NCI-H1930 (cell line): ENCODE measurements at regions not wholly inside any gene's neighbourhood (a gene's known extent, or its start where the extent isn't known, plus 50 kb on each side); places are given as distances from the start of the nearest gene placed in this dataset.

Source experiments
- DNase-seq, 2 experiments: peaks; one replicate each; lab custom pipeline; 2025; lab: John Stamatoyannopoulos, UW

- no peak for DNase-seq
Observed at GRCh38 chr19:30083125-30083681, 141.2 kb downstream of the URI1 start.

- DNase-seq: no peak
Observed at GRCh38 chr19:30083701-30084156, 141.7 kb downstream of the URI1 start.

GRCh38 chr19:30084390-30084819, 142.4 kb downstream of the URI1 start:
- no peak for DNase-seq

GRCh38 chr19:30085394-30085793, 143.4 kb downstream of the URI1 start:
- peak in 1 of 2 experiments; percentile 19 for DNase-seq

- DNase-seq: no peak
Observed at GRCh38 chr19:30086220-30086619, 144.2 kb downstream of the URI1 start.

- no peak for DNase-seq
Observed at GRCh38 chr19:30086916-30087315, 144.9 kb downstream of the URI1 start.

GRCh38 chr19:30087381-30088138, 145.5 kb downstream of the URI1 start:
- DNase-seq: no peak

GRCh38 chr19:30088567-30088966, 146.5 kb downstream of the URI1 start:
- no peak for DNase-seq

GRCh38 chr19:30089086-30089665, 147.1 kb downstream of the URI1 start:
- no peak for DNase-seq

GRCh38 chr19:30090476-30090875, 148.4 kb downstream of the URI1 start:
- DNase-seq: no peak

GRCh38 chr19:30090963-30091362, 148.9 kb downstream of the URI1 start:
- DNase-seq: no peak

- DNase-seq: no peak
Observed at GRCh38 chr19:30091456-30091855, 149.4 kb downstream of the URI1 start.

GRCh38 chr19:30091856-30092255, 149.8 kb downstream of the URI1 start:
- DNase-seq: no peak

- DNase-seq: no peak
Observed at GRCh38 chr19:30092721-30093569, 150.9 kb downstream of the URI1 start.

GRCh38 chr19:30093966-30094755, 152.1 kb downstream of the URI1 start:
- DNase-seq: no peak

- no peak for DNase-seq
Observed at GRCh38 chr19:30094756-30095140, 152.7 kb downstream of the URI1 start.

- no peak for DNase-seq
Observed at GRCh38 chr19:30095171-30095570, 153.1 kb downstream of the URI1 start.

- no peak for DNase-seq
Observed at GRCh38 chr19:30096596-30097370, 154.7 kb downstream of the URI1 start.

GRCh38 chr19:30097746-30098280, 155.8 kb downstream of the URI1 start:
- no peak for DNase-seq

- no peak for DNase-seq
Observed at GRCh38 chr19:30102239-30102638, 160.2 kb downstream of the URI1 start.

- no peak for DNase-seq
Observed at GRCh38 chr19:30102666-30103065, 160.6 kb downstream of the URI1 start.
